ENCODE measurements at regions not wholly inside any gene's neighbourhood (a gene's known extent, or its start where the extent isn't known, plus 50 kb on each side); places are given as distances from the start of the nearest gene placed in this dataset.

DNA sequence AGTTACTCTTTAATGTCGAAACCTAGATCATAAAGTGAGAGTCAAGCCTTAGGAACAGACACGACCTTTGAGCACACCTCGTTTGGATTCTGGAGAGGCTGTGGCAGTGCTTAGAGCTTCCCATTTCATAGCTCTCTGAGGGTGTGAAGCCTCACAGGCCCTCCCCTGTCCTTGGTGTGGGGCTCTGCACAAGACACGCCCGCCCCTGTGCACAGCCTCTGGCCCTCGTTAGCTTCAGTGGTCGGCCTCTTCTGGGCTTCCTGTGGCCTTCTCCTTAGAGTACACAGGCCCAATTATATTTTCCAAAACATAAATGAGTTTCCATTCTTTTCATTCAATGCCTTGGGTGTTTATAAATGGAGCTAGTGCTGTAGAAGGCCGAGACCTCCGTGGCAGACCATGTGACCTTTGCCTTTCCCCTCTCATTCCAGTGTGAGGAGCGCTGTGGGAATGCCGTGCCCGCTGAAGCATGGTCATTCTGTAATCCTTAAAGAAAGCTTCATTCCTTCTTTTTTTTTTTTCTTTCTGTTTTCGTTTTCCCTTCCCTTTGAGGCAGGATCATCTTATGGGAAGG is 208.6 kb downstream of the DCDC2C start:
- Histone ChIP-seq H3K27me3 (ENCODE audit: insufficient read depth, low read length, poor library complexity, severe bottlenecking) (no peaks in the 10 kb centered on the region), H3F3A (ENCODE audit: low read depth) (no peaks in the 10 kb centered on the region), H3K79me2 (ENCODE audit: insufficient read depth, low read length) (no peaks in the 10 kb centered on the region), H3K4me1 (ENCODE audit: insufficient read depth, low read length, poor library complexity, severe bottlenecking) (no peaks in the 10 kb centered on the region), H3K36me3 (ENCODE audit: insufficient read depth, low read length) (no peaks in the 10 kb centered on the region), H3K9me3 (ENCODE audit: insufficient read depth, low read depth, low read length) (peaks cover 10% of the 10 kb centered on the region; the same call in 1 of the 2 replicates), H2AFZ (ENCODE audit: low read length) (no peak overlapping the region), H3K4me3 (ENCODE audit: low read length, poor library complexity, severe bottlenecking) (no peak overlapping the region), H3K4me2 (ENCODE audit: low read depth, low read length, poor library complexity, severe bottlenecking) (no peak overlapping the region), H3K9ac (ENCODE audit: low read depth, low read length, poor library complexity, severe bottlenecking) (no peak overlapping the region), H3K9me2 (replicated peaks; ENCODE audit: low read depth, low read length) (no peaks in the 10 kb centered on the region), H4K20me1 (ENCODE audit: insufficient read depth, low read length, poor library complexity, severe bottlenecking) (no peaks in the 10 kb centered on the region)
- TF ChIP-seq, protein P1, sequence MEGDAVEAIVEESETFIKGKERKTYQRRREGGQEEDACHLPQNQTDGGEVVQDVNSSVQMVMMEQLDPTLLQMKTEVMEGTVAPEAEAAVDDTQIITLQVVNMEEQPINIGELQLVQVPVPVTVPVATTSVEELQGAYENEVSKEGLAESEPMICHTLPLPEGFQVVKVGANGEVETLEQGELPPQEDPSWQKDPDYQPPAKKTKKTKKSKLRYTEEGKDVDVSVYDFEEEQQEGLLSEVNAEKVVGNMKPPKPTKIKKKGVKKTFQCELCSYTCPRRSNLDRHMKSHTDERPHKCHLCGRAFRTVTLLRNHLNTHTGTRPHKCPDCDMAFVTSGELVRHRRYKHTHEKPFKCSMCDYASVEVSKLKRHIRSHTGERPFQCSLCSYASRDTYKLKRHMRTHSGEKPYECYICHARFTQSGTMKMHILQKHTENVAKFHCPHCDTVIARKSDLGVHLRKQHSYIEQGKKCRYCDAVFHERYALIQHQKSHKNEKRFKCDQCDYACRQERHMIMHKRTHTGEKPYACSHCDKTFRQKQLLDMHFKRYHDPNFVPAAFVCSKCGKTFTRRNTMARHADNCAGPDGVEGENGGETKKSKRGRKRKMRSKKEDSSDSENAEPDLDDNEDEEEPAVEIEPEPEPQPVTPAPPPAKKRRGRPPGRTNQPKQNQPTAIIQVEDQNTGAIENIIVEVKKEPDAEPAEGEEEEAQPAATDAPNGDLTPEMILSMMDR (conservative IDR thresholded peaks at IDR 0.05; ENCODE audit: low read length): no peak
- no peak for TF ChIP-seq EZH2phosphoT487 (IDR thresholded peaks at IDR 0.05; ENCODE audit: borderline replicate concordance)

DNA sequence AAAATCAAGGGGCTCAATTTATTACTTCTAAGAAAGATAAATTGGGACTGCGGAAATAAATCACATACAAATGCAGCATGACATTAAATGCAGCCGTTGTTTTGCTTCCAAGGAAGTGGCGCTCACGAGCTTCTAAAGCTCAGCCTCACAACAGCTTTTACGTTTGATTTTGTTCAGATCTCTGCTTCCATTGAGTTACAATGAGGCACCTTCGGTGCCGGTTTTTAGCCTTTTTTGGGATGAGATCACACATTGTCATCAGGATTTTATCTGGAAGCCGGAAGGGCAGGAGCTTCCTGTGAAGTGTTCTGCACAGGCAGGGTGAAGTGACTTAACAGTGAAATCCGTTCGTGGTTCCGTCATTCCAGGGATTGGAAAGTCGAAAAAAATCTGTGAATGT is 209.8 kb downstream of the DCDC2C start:
- H3K27me3 ChIP-seq (ENCODE audit: insufficient read depth, low read length, poor library complexity, severe bottlenecking): no peaks in the 10 kb centered on the region

DNA sequence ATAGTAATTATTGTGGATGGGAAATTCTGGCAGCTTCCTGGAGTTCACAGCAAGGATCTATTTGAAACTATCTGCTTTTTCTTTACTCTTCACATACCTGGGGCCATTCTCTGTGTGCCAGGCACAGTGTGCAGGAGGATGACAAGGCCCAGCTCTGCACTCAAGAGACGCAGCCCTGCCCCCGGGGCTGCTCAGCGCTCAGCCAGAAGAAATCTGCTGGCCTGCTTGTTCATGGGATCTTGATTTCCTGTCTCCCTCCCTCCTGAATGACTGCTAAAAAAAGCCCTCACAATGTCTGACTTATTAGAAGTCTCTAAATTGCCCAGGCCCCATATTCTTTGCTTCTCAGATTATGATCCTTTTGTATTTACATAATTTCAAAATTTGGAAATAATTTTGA is 210.9 kb downstream of the DCDC2C start:
- Histone ChIP-seq H3K27me3 (ENCODE audit: insufficient read depth, low read length, poor library complexity, severe bottlenecking) (no peaks in the 10 kb centered on the region), H4K20me1 (ENCODE audit: insufficient read depth, low read length, poor library complexity, severe bottlenecking) (no peaks in the 10 kb centered on the region), H3K9ac (ENCODE audit: low read depth, low read length, poor library complexity, severe bottlenecking) (no peak overlapping the region), H3K9me2 (replicated peaks; ENCODE audit: low read depth, low read length) (no peaks in the 10 kb centered on the region), H3K4me3 (ENCODE audit: low read length, poor library complexity, severe bottlenecking) (no peak overlapping the region), H3K9me3 (ENCODE audit: insufficient read depth, low read depth, low read length) (peaks cover 5% of the 10 kb centered on the region; the same call in 1 of the 2 replicates), H2AFZ (ENCODE audit: low read length) (no peak overlapping the region), H3K79me2 (ENCODE audit: insufficient read depth, low read length) (no peaks in the 10 kb centered on the region), H3K36me3 (ENCODE audit: insufficient read depth, low read length) (no peaks in the 10 kb centered on the region), H3K4me1 (ENCODE audit: insufficient read depth, low read length, poor library complexity, severe bottlenecking) (no peaks in the 10 kb centered on the region), H3F3A (ENCODE audit: low read depth) (no peaks in the 10 kb centered on the region), H3K4me2 (ENCODE audit: low read depth, low read length, poor library complexity, severe bottlenecking) (no peak overlapping the region)
- no peak for TF ChIP-seq EZH2phosphoT487 (IDR thresholded peaks at IDR 0.05; ENCODE audit: borderline replicate concordance)
- TF ChIP-seq, protein P1 (conservative IDR thresholded peaks at IDR 0.05; ENCODE audit: low read length): no peak

More for the DNA sequence above, 209.8 kb downstream of the DCDC2C start:
- no peak overlapping the region for H2AFZ ChIP-seq (ENCODE audit: low read length)
- H3K9me3 ChIP-seq (ENCODE audit: insufficient read depth, low read depth, low read length): peaks cover 10% of the 10 kb centered on the region; the same call in 1 of the 2 replicates
- H3K36me3 ChIP-seq (ENCODE audit: insufficient read depth, low read length): no peaks in the 10 kb centered on the region
- H3K9ac ChIP-seq (ENCODE audit: low read depth, low read length, poor library complexity, severe bottlenecking): no peak overlapping the region
- no peak overlapping the region for H3K4me3 ChIP-seq (ENCODE audit: low read length, poor library complexity, severe bottlenecking)
- H3F3A ChIP-seq (ENCODE audit: low read depth): no peaks in the 10 kb centered on the region
- no peaks in the 10 kb centered on the region for H3K79me2 ChIP-seq (ENCODE audit: insufficient read depth, low read length)
- no peak for TF ChIP-seq EZH2phosphoT487 (IDR thresholded peaks at IDR 0.05; ENCODE audit: borderline replicate concordance)
- TF ChIP-seq, protein P1 (conservative IDR thresholded peaks at IDR 0.05; ENCODE audit: low read length): no peak
- no peak overlapping the region for H3K4me2 ChIP-seq (ENCODE audit: low read depth, low read length, poor library complexity, severe bottlenecking)
- no peaks in the 10 kb centered on the region for H4K20me1 ChIP-seq (ENCODE audit: insufficient read depth, low read length, poor library complexity, severe bottlenecking)
- H3K4me1 ChIP-seq (ENCODE audit: insufficient read depth, low read length, poor library complexity, severe bottlenecking): no peaks in the 10 kb centered on the region
- no peaks in the 10 kb centered on the region for H3K9me2 ChIP-seq (replicated peaks; ENCODE audit: low read depth, low read length)
